ENCODE measurements at regions not wholly inside any gene's neighbourhood (a gene's known extent, or its start where the extent isn't known, plus 50 kb on each side); places are given as distances from the start of the nearest gene placed in this dataset.

DNA sequence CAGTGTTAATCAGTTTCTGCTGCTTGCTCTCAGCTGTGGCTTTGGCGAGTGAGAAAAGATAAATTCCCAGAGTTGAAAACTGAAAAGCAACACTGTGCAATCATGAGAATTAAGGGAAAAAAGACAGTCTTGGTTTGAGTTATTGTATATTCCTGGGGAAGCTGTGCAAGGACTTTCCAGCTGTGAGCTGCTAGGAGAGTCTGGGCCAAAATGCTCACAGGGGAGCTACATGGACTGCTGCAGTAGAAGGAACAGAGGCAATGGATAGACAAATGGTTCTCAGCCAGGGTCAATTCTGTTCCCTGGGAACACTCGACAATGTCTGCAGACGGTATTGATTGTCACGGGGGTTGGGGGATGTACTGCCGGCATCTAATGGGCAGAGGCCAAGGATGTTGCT lies 102.0 kb upstream of the ADAMTS18 start:
- ATAC-seq (peak in 1 of 2 donors; percentile 6), DNase-seq (ENCODE audit: low spot score) (no peak)
- Mint-ChIP-seq H3K27me3 (peaks cover 37% of the 10 kb centered on the region in 2 donors), H3K36me3 (no peaks in the 10 kb centered on the region), H3K4me3 (no peak overlapping the region), H3K4me1 (ENCODE audit: low read depth in 2 of 2) (no peaks in the 10 kb centered on the region), H3K27ac (no peak overlapping the region), H3K9me3 (no peaks in the 10 kb centered on the region)

DNA sequence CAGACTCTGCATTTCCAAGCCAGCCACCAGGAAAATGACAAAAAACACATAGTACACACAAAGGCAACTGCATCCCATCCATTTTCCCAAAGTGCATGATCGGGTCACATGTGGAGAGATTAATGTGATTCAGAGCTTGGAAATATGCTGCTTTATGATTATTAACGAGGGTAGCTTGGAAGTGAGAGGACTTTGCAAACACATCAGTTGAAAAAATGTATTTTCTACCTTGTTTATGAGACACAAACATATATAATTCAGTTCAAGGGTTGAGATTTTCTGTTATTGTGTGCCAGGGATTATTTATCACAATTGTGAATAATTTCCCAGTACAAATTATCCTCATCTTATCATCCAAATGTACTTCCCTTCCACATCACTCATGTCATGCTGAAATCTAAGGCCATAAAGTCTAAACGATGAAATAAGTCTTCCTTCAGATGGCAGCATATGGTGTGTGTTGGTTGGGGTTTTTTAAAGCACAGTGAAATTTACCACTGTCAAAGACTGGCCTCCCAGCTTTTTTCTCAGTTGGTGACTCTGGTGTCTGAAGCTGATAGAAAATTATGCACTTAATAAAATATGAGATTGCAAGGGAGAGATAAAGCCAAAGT lies 104.7 kb upstream of the ADAMTS18 start:
- DNase-seq (ENCODE audit: low spot score) (no peak), ATAC-seq (no peak)
- no peak overlapping the region for H3K4me3 Mint-ChIP-seq
- H3K4me1 Mint-ChIP-seq (ENCODE audit: low read depth in 2 of 2): no peaks in the 10 kb centered on the region
- no peaks in the 10 kb centered on the region for H3K9me3 Mint-ChIP-seq
- H3K36me3 Mint-ChIP-seq: no peaks in the 10 kb centered on the region
- H3K27ac Mint-ChIP-seq: no peak overlapping the region
- peaks cover 35 to 39% of the 10 kb centered on the region in 2 donors for H3K27me3 Mint-ChIP-seq

DNA sequence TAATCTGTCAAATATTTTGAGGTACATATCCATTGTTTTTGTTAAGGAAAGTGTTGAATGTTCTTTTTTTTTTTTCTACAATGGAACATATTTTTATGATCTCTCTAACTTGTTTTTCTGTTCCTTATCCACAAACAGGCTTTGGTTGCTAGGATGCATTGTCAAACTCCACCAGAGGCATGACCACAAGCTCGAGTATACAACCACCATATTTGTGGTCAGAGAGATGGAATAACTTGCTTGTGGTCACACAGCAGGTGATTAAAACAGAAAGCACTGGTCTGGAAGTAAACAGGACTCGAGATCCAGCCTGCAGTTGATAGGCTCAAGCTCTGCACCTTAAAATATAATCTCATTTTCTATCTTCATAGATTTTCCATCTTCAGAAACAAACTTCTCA lies 105.8 kb upstream of the ADAMTS18 start:
- no peak overlapping the region for H3K27ac Mint-ChIP-seq
- ATAC-seq (no peak), DNase-seq (ENCODE audit: low spot score) (no peak)
- no peaks in the 10 kb centered on the region for H3K36me3 Mint-ChIP-seq
- H3K4me3 Mint-ChIP-seq: no peak overlapping the region
- H3K27me3 Mint-ChIP-seq: peaks cover 28% of the 10 kb centered on the region in 2 donors
- no peaks in the 10 kb centered on the region for H3K4me1 Mint-ChIP-seq (ENCODE audit: low read depth in 2 of 2)
- H3K9me3 Mint-ChIP-seq: no peaks in the 10 kb centered on the region

DNA sequence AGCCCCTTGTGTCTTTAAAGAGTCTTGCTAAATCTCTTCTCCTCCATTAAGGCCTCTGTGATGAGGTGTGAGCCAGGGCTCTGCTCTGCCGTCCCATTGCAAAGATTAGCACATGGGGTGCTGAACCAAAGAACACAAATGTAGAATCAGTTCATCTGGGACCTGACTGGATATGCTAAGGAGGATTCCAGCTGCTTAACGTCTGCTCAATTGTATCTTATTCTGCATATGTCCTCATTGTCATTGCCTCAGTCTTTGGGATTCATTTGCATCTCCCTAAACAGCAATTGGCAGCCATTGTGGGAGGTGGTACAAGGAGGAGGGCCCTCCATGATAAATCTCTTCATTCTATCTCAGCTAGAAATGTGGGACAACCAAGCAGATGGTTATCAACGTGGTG lies 106.3 kb upstream of the ADAMTS18 start:
- DNase-seq (ENCODE audit: low spot score): no peak
- Mint-ChIP-seq H3K4me3 (no peak overlapping the region), H3K27me3 (peaks cover 28 to 29% of the 10 kb centered on the region in 2 donors), H3K9me3 (no peaks in the 10 kb centered on the region), H3K36me3 (no peaks in the 10 kb centered on the region), H3K27ac (no peak overlapping the region), H3K4me1 (ENCODE audit: low read depth in 2 of 2) (no peaks in the 10 kb centered on the region)
- ATAC-seq: no peak

DNA sequence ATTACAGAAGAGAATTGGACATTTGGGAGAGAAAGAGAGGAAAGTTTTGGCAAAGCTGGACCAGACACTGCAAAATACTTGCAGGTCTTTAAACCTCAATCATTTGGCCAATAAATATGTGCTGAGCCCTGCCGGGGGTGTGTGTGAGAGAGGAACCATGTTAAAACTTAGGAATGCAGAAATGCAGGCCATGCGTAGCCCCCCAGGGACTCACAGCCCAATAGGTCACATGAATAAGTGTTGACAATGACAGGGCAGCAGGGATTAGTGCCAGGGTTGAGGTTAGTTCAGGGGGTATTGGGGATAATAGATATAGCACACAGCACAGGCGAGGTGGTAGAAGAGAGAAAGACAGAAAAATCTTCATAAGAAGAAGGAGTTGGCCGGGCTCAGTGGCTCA lies 113.3 kb upstream of the ADAMTS18 start:
- no peak overlapping the region for H3K27ac Mint-ChIP-seq
- DNase-seq (ENCODE audit: low spot score): no peak
- no peaks in the 10 kb centered on the region for H3K36me3 Mint-ChIP-seq
- H3K4me1 Mint-ChIP-seq (ENCODE audit: low read depth in 2 of 2): no peaks in the 10 kb centered on the region
- H3K4me3 Mint-ChIP-seq: no peak overlapping the region
- ATAC-seq: no peak
- H3K27me3 Mint-ChIP-seq: peaks cover 18 to 32% of the 10 kb centered on the region in 2 donors
- no peaks in the 10 kb centered on the region for H3K9me3 Mint-ChIP-seq

DNA sequence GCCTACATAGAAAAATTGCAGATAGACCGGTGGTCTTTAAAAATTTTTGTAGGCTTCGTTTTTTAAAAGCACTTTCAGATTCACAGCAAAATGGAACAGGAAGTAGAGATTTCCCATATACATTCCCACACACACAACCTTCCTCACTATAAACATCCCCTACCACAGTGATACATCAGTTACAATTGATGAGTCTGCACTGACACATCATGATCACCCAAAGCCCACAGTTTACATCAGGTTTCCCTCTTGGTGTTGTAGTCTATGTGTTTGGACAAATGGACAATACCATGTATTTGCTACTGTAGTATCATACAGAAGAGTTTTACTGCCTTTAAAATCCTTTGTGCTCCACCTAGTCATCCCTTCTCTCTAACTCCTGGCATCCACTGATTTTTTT lies 113.9 kb upstream of the ADAMTS18 start:
- Mint-ChIP-seq H3K9me3 (no peaks in the 10 kb centered on the region), H3K36me3 (no peaks in the 10 kb centered on the region), H3K4me3 (no peak overlapping the region), H3K27ac (no peak overlapping the region), H3K27me3 (peaks cover 17 to 28% of the 10 kb centered on the region in 2 donors), H3K4me1 (ENCODE audit: low read depth in 2 of 2) (no peaks in the 10 kb centered on the region)
- no peak for DNase-seq (ENCODE audit: low spot score)
- no peak for ATAC-seq

DNA sequence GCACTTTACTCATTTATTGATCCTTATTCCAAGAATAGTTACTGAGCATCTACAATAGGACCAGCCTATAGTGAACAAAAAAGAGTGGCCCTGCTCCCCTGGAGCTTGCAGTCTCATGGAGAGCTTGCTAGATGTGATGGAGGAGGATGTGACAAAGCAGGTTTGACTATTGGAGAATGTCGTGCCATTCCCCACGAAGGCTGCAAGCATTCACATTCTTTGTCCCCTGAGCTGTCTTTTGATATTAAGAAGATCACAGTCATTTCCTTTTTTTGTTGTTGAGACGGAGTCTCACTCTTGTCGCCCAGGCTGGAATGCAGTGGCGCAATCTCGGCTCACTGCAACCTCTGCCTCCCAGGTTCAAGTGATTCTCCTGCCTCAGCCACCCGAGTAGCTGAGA lies 115.0 kb upstream of the ADAMTS18 start:
- no peak overlapping the region for H3K4me3 Mint-ChIP-seq
- ATAC-seq (no peak), DNase-seq (ENCODE audit: low spot score) (no peak)
- H3K27me3 Mint-ChIP-seq: peaks cover 19 to 31% of the 10 kb centered on the region in 2 donors
- H3K4me1 Mint-ChIP-seq (ENCODE audit: low read depth in 2 of 2): no peaks in the 10 kb centered on the region
- H3K36me3 Mint-ChIP-seq: no peaks in the 10 kb centered on the region
- no peak overlapping the region for H3K27ac Mint-ChIP-seq
- no peaks in the 10 kb centered on the region for H3K9me3 Mint-ChIP-seq

DNA sequence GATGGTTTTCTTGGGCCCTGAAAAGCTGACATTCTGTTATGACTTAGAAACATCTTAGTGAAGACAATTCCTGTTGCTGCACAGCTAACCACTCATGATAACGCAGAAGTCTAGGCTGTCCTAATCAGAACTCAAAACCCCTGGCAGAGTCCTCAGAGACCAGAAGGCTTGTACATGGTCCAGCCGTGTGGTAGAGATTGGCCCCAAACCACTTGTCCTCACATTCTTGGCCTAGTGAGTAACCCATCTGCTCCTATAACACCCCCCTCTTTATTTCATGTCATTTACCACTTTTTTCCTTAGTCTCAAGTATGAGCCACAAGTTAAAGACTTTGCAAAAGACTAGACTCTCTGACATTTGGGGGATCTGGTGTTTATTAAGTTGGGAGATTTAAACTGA lies 116.5 kb upstream of the ADAMTS18 start:
- H3K27ac Mint-ChIP-seq: no peak overlapping the region
- no peak overlapping the region for H3K4me3 Mint-ChIP-seq
- no peaks in the 10 kb centered on the region for H3K36me3 Mint-ChIP-seq
- no peaks in the 10 kb centered on the region for H3K9me3 Mint-ChIP-seq
- ATAC-seq (no peak), DNase-seq (ENCODE audit: low spot score) (no peak)
- peaks cover 27 to 38% of the 10 kb centered on the region in 2 donors for H3K27me3 Mint-ChIP-seq
- no peaks in the 10 kb centered on the region for H3K4me1 Mint-ChIP-seq (ENCODE audit: low read depth in 2 of 2)

DNA sequence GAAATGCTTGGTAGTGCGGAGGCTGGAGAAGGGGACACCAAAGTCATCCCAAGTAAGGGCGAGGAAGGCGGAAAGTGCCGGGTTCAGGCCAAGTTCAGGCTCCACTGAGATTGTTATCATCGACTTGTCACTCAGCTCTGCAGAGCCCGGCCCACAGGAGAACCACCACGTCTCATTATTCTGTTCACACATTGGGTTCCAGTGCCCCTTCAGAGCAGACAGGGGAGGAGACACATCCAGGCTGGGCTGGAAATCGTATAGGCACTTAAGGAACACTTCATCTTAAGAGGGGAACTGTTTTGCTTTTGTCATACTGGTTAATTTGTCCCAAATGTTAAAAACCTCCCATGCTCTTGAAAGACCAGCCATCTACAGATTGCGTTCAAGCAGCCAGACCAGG lies 118.3 kb upstream of the ADAMTS18 start:
- H3K9me3 Mint-ChIP-seq: no peaks in the 10 kb centered on the region
- no peaks in the 10 kb centered on the region for H3K4me1 Mint-ChIP-seq (ENCODE audit: low read depth in 2 of 2)
- peaks cover 19 to 34% of the 10 kb centered on the region in 2 donors for H3K27me3 Mint-ChIP-seq

DNA sequence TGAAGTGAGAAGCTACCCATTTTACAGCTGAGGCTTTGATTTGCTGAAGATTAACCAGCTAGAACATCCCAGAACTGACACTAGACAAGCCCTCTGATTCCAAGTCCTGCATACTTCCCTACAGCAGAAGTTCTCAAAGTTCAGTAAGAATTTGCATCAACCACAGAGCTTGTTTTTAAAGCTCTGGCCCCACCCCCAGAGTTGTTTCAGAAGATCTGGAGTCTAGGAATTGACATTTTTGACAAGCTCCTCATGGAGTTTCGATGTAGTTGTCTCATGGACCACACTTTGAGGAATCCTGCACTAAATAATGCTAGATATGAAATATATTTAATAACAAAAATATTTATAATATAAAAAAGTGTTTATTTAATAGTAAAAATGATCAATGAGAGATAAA lies 120.3 kb upstream of the ADAMTS18 start:
- H3K4me1 Mint-ChIP-seq (ENCODE audit: low read depth in 2 of 2): no peaks in the 10 kb centered on the region
- no peak for ATAC-seq

More for the DNA sequence above, 118.3 kb upstream of the ADAMTS18 start:
- ATAC-seq (no peak), DNase-seq (ENCODE audit: low spot score) (no peak)
- no peak overlapping the region for H3K4me3 Mint-ChIP-seq
- no peak overlapping the region for H3K27ac Mint-ChIP-seq
- H3K36me3 Mint-ChIP-seq: no peaks in the 10 kb centered on the region

DNA sequence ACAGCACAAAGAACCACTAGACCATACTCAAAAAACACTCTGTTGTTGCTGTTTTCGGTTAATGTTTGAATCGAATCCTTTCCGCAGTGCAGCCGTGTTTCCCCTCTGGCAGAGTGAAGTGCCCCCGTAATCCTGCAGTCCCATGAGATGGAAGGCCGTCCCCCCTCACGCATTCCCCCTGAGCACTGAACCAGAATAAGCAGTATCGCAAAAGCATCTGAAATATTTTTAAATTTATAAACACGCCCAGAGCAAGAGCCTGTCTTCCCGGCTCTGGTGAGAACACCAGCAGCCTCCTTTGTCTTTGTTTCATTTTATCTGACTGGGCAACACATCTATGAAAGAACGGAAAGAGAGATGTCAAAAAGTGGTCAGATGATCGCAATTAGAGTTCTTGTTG lies 121.0 kb upstream of the ADAMTS18 start:
- DNase-seq (ENCODE audit: low spot score) (no peak), ATAC-seq (no peak)
- no peaks in the 10 kb centered on the region for H3K9me3 Mint-ChIP-seq
- peaks cover 15 to 29% of the 10 kb centered on the region in 2 donors for H3K27me3 Mint-ChIP-seq
- no peak overlapping the region for H3K4me3 Mint-ChIP-seq
- no peaks in the 10 kb centered on the region for H3K4me1 Mint-ChIP-seq (ENCODE audit: low read depth in 2 of 2)
- no peaks in the 10 kb centered on the region for H3K36me3 Mint-ChIP-seq
- no peak overlapping the region for H3K27ac Mint-ChIP-seq

More for the DNA sequence above, 120.3 kb upstream of the ADAMTS18 start:
- Mint-ChIP-seq H3K9me3 (no peaks in the 10 kb centered on the region), H3K36me3 (no peaks in the 10 kb centered on the region), H3K27me3 (peaks cover 17 to 30% of the 10 kb centered on the region in 2 donors), H3K27ac (no peak overlapping the region), H3K4me3 (no peak overlapping the region)
- no peak for DNase-seq (ENCODE audit: low spot score)

DNA sequence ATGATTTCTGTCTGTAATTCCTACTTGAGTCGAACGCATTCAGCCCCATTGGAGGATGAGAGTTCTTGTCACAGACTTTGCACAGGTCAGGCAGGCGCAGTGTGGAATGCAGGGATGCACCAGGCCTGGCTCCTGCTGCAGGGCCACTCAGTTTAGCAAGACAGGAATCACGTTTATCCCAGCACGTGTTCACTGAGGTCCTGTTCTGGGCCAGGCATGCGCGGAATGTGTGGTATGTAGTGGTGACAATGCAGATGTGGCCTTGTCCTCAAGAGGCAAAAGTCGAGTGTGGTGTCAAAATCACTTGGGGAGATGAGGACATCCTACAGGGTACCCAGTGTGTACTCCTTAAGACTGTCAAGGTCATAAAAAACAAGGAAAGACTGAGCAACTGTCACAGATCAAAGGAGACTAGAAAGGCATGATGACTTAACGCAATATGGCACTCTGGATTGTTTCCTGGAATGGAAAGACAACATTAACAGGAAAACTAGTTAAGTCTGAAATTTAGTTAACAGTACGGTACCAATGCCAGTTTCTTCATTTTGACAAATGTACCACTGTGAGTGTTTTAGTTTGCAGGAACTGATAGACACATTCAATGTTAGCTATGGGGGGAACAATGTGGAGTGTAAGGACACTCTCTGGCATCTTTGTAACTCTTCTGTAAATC lies 121.5 kb upstream of the ADAMTS18 start:
- H3K4me3 Mint-ChIP-seq: no peak overlapping the region
- ATAC-seq: no peak
- H3K27ac Mint-ChIP-seq: no peak overlapping the region

DNA sequence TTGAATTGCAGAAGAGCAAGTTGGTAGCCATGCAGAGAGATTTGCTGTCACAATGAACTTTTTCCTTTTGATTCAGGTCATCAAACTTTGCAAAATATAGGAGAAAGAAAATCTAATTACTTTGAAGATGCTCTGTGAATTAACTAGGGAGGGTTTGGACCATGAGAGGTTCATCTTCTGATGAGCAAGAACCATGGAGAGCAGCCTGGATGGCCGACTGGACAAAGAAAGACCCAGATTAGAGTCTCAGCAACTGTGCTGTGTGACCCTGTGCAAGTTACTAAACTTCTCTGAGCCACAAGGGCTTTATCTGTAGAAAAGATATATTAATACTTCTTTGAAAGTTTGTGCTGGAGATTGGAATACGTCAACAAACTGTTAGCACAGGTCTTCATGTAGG lies 122.6 kb upstream of the ADAMTS18 start:
- Mint-ChIP-seq H3K27me3 (peaks cover 15 to 31% of the 10 kb centered on the region in 2 donors), H3K9me3 (no peaks in the 10 kb centered on the region), H3K4me3 (no peak overlapping the region), H3K36me3 (no peaks in the 10 kb centered on the region), H3K4me1 (ENCODE audit: low read depth in 2 of 2) (no peaks in the 10 kb centered on the region), H3K27ac (no peak overlapping the region)
- ATAC-seq (no peak), DNase-seq (ENCODE audit: low spot score) (no peak)

More for the DNA sequence above, 121.5 kb upstream of the ADAMTS18 start:
- H3K36me3 Mint-ChIP-seq: no peaks in the 10 kb centered on the region
- H3K27me3 Mint-ChIP-seq: peaks cover 15 to 31% of the 10 kb centered on the region in 2 donors
- DNase-seq (ENCODE audit: low spot score): no peak
- no peaks in the 10 kb centered on the region for H3K9me3 Mint-ChIP-seq
- H3K4me1 Mint-ChIP-seq (ENCODE audit: low read depth in 2 of 2): no peaks in the 10 kb centered on the region

DNA sequence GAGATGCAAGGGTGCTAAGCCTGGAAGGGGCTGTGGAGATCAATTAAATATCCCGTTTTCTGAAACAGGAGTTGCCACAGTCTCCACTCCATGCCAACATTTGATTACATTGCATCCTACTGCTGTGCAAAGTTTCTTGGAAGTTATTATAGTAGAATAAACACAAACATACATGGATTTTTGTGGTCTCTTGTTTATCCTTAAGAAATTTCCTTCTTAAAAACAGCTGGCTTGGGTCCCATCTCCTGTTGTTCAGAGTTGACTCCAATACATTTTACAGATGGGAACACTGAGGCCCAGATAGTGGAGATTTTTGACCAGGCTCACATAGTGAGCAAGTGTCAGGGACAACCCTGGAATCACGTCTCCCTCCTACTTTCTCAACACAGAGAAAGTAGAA lies 124.0 kb upstream of the ADAMTS18 start:
- no peaks in the 10 kb centered on the region for H3K36me3 Mint-ChIP-seq
- DNase-seq (ENCODE audit: low spot score) (no peak), ATAC-seq (no peak)
- no peak overlapping the region for H3K27ac Mint-ChIP-seq
- no peak overlapping the region for H3K4me3 Mint-ChIP-seq
- H3K9me3 Mint-ChIP-seq: no peaks in the 10 kb centered on the region
- H3K4me1 Mint-ChIP-seq (ENCODE audit: low read depth in 2 of 2): no peaks in the 10 kb centered on the region
- H3K27me3 Mint-ChIP-seq: peaks cover 20 to 41% of the 10 kb centered on the region in 2 donors

DNA sequence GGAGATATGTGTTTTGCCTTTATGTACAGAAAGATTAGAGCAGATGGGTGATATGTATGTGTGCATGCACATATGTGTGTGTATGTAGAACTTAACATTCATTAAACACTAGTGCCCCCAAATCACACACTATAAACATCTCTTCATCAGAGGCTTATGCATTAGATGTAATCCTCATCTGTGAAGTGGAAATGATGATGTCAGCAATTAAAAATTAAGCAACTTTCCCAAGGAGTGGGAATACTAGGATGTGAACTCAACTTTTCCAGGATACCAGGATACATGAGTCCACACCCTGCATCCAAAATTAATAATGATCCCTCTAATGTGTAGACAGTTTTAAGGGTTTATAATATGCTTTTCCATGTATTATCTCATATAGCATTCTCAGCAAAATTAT lies 127.7 kb upstream of the ADAMTS18 start:
- Mint-ChIP-seq H3K27ac (no peak overlapping the region), H3K9me3 (no peaks in the 10 kb centered on the region), H3K4me3 (no peak overlapping the region), H3K27me3 (peaks cover 20 to 28% of the 10 kb centered on the region in 2 donors), H3K36me3 (no peaks in the 10 kb centered on the region), H3K4me1 (ENCODE audit: low read depth in 2 of 2) (no peaks in the 10 kb centered on the region)
- ATAC-seq: no peak
- DNase-seq (ENCODE audit: low spot score): no peak

Data from natural killer cell treated with Interleukin-12 subunit alpha and Interleukin-12 subunit beta and Interleukin-15 and Interleukin-18, amount 100 ng/mL, for 72 hours (primary cell).